Glutamatergic neuron (in vitro differentiated cells): ENCODE measurements at regions not wholly inside any gene's neighbourhood (a gene's known extent, or its start where the extent isn't known, plus 50 kb on each side); places are given as distances from the start of the nearest gene placed in this dataset.

ENCODE experiments used
- DNase-seq: peaks from one replicate; pipeline ENCODE4 v3.0.0; 2022
- H3K27ac Mint-ChIP-seq: one replicate; pipeline ENCODE4 v1.8.0; 2020; ENCODE audit warnings: mild to moderate bottlenecking, mixed read lengths, inconsistent platforms; ENCODE audit not compliant: unreplicated experiment
- H3K27me3 Mint-ChIP-seq: one replicate; pipeline ENCODE4 v1.8.0; 2020; ENCODE audit warnings: mild to moderate bottlenecking, moderate library complexity, mixed read lengths, inconsistent platforms; ENCODE audit not compliant: unreplicated experiment
- H3K36me3 Mint-ChIP-seq: one replicate; pipeline ENCODE4 v1.8.0; 2020; ENCODE audit warnings: mild to moderate bottlenecking, mixed read lengths, inconsistent platforms; ENCODE audit not compliant: unreplicated experiment
- H3K4me1 Mint-ChIP-seq: one replicate; pipeline ENCODE4 v1.8.0; 2020; ENCODE audit warnings: mild to moderate bottlenecking, low read depth, mixed read lengths, inconsistent platforms; ENCODE audit not compliant: unreplicated experiment
- H3K4me3 Mint-ChIP-seq: one replicate; pipeline ENCODE4 v1.8.0; 2020; ENCODE audit warnings: mild to moderate bottlenecking, mixed read lengths, inconsistent platforms; ENCODE audit not compliant: unreplicated experiment
- H3K9me3 Mint-ChIP-seq: one replicate; pipeline ENCODE4 v1.8.0; 2020; ENCODE audit warnings: mild to moderate bottlenecking, moderate library complexity, mixed read lengths, inconsistent platforms; ENCODE audit not compliant: unreplicated experiment
- TF ChIP-seq, protein P1 (sequence below): fragments of 200-600 bp; sonication (generic); IDR thresholded peaks from one replicate; pipeline ENCODE4 v1.5.0; 2021; ENCODE audit not compliant: partially characterized antibody, unreplicated experiment

DNA sequence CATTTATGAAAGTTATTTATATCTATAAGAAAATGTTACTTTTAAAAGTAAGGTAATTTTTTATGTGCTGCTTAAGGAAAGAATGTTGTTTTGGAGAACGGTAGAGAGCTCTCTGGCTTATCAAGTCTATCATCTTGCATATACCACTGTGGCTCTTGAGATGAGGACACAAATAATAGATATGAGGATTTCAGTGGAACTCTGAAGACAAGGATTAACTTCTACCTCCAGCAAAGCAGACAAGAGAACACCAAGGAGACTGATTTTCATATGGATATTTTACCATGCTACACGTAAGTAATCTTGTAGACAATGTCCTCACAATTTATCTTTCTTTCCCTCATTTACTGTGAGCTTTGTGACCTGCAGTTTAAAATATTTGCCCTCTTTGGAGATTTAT lies 557.5 kb upstream of the NDST4 start:
- Mint-ChIP-seq H3K27ac (no peak overlapping the region), H3K27me3 (no peaks in the 10 kb centered on the region), H3K36me3 (no peaks in the 10 kb centered on the region), H3K4me1 (peaks cover 43% of the 10 kb centered on the region), H3K9me3 (no peaks in the 10 kb centered on the region), H3K4me3 (no peak overlapping the region)
- TF ChIP-seq, protein P1, sequence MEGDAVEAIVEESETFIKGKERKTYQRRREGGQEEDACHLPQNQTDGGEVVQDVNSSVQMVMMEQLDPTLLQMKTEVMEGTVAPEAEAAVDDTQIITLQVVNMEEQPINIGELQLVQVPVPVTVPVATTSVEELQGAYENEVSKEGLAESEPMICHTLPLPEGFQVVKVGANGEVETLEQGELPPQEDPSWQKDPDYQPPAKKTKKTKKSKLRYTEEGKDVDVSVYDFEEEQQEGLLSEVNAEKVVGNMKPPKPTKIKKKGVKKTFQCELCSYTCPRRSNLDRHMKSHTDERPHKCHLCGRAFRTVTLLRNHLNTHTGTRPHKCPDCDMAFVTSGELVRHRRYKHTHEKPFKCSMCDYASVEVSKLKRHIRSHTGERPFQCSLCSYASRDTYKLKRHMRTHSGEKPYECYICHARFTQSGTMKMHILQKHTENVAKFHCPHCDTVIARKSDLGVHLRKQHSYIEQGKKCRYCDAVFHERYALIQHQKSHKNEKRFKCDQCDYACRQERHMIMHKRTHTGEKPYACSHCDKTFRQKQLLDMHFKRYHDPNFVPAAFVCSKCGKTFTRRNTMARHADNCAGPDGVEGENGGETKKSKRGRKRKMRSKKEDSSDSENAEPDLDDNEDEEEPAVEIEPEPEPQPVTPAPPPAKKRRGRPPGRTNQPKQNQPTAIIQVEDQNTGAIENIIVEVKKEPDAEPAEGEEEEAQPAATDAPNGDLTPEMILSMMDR: no peak
- no peak for DNase-seq

DNA sequence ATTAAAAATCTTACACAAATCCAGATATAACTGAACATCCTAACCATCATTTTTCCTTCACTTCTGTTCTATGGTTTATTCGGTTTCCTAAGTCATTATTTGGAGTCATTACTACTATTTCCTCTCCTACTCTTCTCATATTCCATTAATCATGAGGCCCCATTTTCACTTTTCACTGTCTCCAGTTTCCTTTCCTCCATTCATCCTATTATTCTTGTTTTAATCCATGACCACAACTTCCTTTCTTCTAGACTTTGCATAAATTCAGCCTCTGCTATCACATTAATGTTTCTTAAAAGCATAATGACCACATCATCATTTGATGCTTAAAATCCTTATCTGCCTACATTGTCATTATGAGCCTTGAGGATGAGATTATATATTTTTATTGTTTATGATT lies 555.0 kb upstream of the NDST4 start:
- Mint-ChIP-seq H3K36me3 (no peaks in the 10 kb centered on the region), H3K27ac (no peak overlapping the region), H3K4me3 (no peak overlapping the region), H3K27me3 (peaks cover 7% of the 10 kb centered on the region), H3K4me1 (peaks cover 37% of the 10 kb centered on the region), H3K9me3 (peaks cover 9% of the 10 kb centered on the region)
- TF ChIP-seq, protein P1: no peak
- no peak for DNase-seq

DNA sequence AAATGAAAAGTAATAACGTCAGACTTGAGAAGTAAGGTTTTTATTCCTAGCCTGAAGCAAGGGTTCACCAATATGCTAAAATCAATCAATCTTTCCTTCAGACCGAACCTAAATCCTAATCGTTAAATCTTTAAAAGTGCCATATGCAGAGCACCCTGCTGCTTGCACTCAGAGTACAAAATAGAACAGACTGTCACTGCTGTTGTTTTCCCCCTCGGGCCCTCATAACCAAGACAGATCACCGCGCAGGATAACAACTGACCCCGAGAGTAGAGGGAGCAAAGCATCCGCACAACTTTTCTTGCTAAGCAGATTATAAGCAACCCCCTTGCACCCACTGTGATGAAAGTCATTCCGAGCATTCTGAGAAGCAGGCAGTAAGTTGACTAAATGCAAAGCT lies 550.9 kb upstream of the NDST4 start:
- peaks cover 43% of the 10 kb centered on the region for H3K4me1 Mint-ChIP-seq
- peaks cover 7% of the 10 kb centered on the region for H3K27me3 Mint-ChIP-seq
- TF ChIP-seq, protein P1: no peak
- H3K36me3 Mint-ChIP-seq: no peaks in the 10 kb centered on the region
- H3K27ac Mint-ChIP-seq: peak overlapping the region; percentile 98
- peaks cover 9% of the 10 kb centered on the region for H3K9me3 Mint-ChIP-seq
- DNase-seq: peak; percentile 44
- H3K4me3 Mint-ChIP-seq: peak overlapping the region; percentile 63

DNA sequence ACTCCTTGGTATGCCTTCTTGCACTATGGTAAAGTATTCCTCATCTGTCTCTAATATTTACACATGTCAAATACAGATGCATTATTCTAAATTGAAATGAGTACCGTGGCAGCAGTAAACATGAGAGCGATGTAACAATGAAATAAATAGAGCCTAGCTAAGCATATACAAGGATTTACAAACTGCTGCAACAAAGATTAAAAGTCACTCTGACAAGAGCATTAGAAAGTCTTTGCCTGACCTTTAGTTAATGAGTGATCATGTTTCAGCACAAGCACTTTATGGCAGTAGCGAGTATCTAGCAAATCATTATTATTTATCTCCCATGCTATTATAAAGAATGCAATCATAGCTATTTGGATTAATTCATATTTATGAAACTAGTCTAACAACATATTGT lies 547.0 kb upstream of the NDST4 start:
- TF ChIP-seq, protein P1: no peak
- H3K9me3 Mint-ChIP-seq: peaks cover 9% of the 10 kb centered on the region
- H3K4me3 Mint-ChIP-seq: no peak overlapping the region
- H3K36me3 Mint-ChIP-seq: no peaks in the 10 kb centered on the region
- peaks cover 43% of the 10 kb centered on the region for H3K4me1 Mint-ChIP-seq
- no peak for DNase-seq
- no peak overlapping the region for H3K27ac Mint-ChIP-seq
- peaks cover 7% of the 10 kb centered on the region for H3K27me3 Mint-ChIP-seq

DNA sequence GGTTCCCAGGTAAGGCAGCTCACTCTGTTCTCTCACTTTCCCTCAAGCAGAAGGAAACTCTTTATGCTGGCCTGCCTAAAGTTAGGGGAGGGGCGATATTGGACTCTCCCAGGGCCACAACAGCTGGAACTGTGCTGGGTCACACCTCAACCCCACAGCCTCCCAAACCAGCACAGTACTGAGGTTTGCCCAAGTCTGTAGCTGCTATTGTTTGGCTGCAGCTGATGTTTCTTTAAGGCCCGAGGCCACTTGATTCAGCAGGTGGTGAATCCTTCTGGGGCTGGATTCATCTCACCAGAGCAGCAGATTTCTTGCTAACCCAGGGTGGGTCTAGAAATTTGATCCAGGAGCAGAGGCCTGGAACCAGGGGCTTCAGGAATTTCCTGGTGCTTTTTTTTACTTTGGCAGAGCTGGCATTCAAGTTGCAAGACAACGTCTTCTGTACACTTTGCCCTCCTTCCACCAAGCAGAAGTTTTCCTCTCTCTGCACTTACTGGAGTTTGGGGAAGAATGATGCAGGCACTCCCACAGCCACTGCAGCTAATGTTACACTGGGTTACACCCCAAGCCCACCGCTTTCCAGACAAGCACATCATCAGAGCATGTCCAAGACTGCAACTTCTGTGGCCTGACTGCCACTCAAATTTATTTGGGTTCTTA lies 544.7 kb upstream of the NDST4 start:
- Mint-ChIP-seq H3K27me3 (no peaks in the 10 kb centered on the region), H3K36me3 (peaks cover 4% of the 10 kb centered on the region), H3K4me1 (peaks cover 35% of the 10 kb centered on the region), H3K27ac (peak overlapping the region; percentile 71), H3K4me3 (no peak overlapping the region), H3K9me3 (peaks cover 3% of the 10 kb centered on the region)
- no peak for DNase-seq
- TF ChIP-seq, protein P1: no peak
